ELF-1 (cell line): ENCODE measurements at regions not wholly inside any gene's neighbourhood (a gene's known extent, or its start where the extent isn't known, plus 50 kb on each side); places are given as distances from the start of the nearest gene placed in this dataset.

ENCODE experiments used
- DNase-seq: peaks from one replicate; pipeline ENCODE4 v3.0.0-alpha.2; 2016; ENCODE audit warnings: low read depth, low spot score

- DNase-seq = no peak
These were observed 57.8 kb upstream of the HCCS start for GRCh38 chrX:11053351-11053750.

- no peak for DNase-seq
These were observed 54.6 kb upstream of the HCCS start for GRCh38 chrX:11056322-11057176.

- DNase-seq = no peak
These were observed 51.2 kb upstream of the HCCS start for GRCh38 chrX:11059933-11060332.
